ENCODE measurements at regions not wholly inside any gene's neighbourhood (a gene's known extent, or its start where the extent isn't known, plus 50 kb on each side); places are given as distances from the start of the nearest gene placed in this dataset.

DNA sequence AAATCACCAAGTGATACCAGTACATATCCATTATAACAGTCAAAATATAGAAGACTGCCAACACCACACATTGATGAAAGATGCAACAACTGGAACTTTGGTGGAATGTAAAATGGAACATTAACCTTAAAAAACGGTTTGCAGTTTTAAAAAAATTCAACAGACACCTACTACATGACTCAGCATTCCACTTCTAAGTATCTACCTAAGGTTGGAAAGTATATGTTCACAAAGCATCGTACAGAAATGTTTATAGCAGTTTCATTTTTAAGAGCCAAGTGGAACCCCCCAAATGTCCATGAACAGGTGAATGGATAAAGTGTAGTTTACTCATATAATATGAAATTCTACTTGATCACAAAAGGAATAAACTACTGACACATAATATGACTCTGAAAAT, 314.7 kb upstream of the ARRDC4 start:
- no peaks in the 10 kb centered on the region for H3K79me2 ChIP-seq (ENCODE audit: control insufficient read depth, low read length)
- H3K27me3 ChIP-seq (ENCODE audit: control insufficient read depth, low read length): no peaks in the 10 kb centered on the region
- no peak overlapping the region for H3K4me3 ChIP-seq (ENCODE audit: low read length)
- H4K20me1 ChIP-seq (ENCODE audit: control insufficient read depth, insufficient read depth, low read depth, low read length): no peaks in the 10 kb centered on the region
- no peaks in the 10 kb centered on the region for H3K9me2 ChIP-seq (replicated peaks; ENCODE audit: control insufficient read depth, low read length)
- no peak for TF ChIP-seq EZH2phosphoT487 (IDR thresholded peaks at IDR 0.05; ENCODE audit: borderline replicate concordance, low read length)
- TF ChIP-seq, protein P1, sequence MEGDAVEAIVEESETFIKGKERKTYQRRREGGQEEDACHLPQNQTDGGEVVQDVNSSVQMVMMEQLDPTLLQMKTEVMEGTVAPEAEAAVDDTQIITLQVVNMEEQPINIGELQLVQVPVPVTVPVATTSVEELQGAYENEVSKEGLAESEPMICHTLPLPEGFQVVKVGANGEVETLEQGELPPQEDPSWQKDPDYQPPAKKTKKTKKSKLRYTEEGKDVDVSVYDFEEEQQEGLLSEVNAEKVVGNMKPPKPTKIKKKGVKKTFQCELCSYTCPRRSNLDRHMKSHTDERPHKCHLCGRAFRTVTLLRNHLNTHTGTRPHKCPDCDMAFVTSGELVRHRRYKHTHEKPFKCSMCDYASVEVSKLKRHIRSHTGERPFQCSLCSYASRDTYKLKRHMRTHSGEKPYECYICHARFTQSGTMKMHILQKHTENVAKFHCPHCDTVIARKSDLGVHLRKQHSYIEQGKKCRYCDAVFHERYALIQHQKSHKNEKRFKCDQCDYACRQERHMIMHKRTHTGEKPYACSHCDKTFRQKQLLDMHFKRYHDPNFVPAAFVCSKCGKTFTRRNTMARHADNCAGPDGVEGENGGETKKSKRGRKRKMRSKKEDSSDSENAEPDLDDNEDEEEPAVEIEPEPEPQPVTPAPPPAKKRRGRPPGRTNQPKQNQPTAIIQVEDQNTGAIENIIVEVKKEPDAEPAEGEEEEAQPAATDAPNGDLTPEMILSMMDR (IDR thresholded peaks at IDR 0.05; ENCODE audit: low read depth, low read length, poor library complexity, severe bottlenecking): no peak
- H3K4me2 ChIP-seq (ENCODE audit: low read length): no peak overlapping the region
- no peaks in the 10 kb centered on the region for H3K9me3 ChIP-seq (ENCODE audit: control insufficient read depth, insufficient read depth, low read length)
- no peak overlapping the region for H3K27ac ChIP-seq (ENCODE audit: low read depth, low read length)
- no peaks in the 10 kb centered on the region for H3K36me3 ChIP-seq (ENCODE audit: control insufficient read depth, low read length)
- no peaks in the 10 kb centered on the region for H3F3A ChIP-seq (ENCODE audit: control insufficient read depth, insufficient read depth)
- H3K4me1 ChIP-seq (ENCODE audit: control insufficient read depth, low read length): no peaks in the 10 kb centered on the region

DNA sequence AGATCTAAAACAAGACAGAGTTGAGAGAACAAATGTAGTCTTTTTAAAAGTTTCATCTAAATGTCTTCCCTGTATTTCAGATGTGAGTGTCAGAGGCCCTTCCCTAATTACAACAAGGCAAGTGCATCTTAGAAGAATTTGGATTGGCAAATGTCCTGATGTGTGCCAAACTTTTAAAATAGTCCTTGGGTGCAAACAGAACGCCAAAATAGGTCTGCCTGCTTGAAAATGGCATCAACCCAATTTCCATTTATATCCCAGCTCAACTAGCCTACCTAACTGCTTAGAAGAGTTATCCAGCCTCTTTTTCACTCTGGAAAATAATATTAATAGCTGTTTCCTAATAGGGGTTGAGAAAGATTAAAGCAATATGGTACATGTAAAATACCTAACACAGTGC, 311.8 kb upstream of the ARRDC4 start:
- Histone ChIP-seq H3K27me3 (ENCODE audit: control insufficient read depth, low read length) (no peaks in the 10 kb centered on the region), H3K27ac (ENCODE audit: low read depth, low read length) (no peak overlapping the region), H3K4me1 (ENCODE audit: control insufficient read depth, low read length) (no peaks in the 10 kb centered on the region), H3K79me2 (ENCODE audit: control insufficient read depth, low read length) (no peaks in the 10 kb centered on the region), H4K20me1 (ENCODE audit: control insufficient read depth, insufficient read depth, low read depth, low read length) (no peaks in the 10 kb centered on the region), H3K36me3 (ENCODE audit: control insufficient read depth, low read length) (no peaks in the 10 kb centered on the region), H3K4me2 (ENCODE audit: low read length) (no peak overlapping the region), H3K4me3 (ENCODE audit: low read length) (no peak overlapping the region), H3K9me2 (replicated peaks; ENCODE audit: control insufficient read depth, low read length) (no peaks in the 10 kb centered on the region), H3F3A (ENCODE audit: control insufficient read depth, insufficient read depth) (no peaks in the 10 kb centered on the region), H3K9me3 (ENCODE audit: control insufficient read depth, insufficient read depth, low read length) (no peaks in the 10 kb centered on the region)
- TF ChIP-seq EZH2phosphoT487 (IDR thresholded peaks at IDR 0.05; ENCODE audit: borderline replicate concordance, low read length): no peak
- TF ChIP-seq, protein P1 (IDR thresholded peaks at IDR 0.05; ENCODE audit: low read depth, low read length, poor library complexity, severe bottlenecking): no peak

DNA sequence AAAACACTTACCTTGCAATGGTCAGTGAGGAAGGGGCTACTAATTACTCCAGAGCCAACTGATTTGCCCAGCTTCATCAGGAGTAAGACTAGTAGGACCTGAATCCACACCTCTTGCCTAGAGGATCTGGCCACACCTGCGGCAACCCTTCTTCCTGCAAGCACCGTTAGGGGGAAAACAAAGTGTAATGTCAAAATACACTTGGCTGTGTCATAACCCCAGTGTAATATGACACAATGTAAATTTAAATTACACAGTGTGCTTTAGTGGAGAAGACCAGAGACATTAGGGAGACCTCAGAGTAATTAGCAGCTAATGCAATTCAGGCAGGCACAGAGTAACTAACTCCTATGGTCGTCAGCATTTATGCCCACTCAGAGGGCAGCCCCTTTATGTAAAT, 308.5 kb upstream of the ARRDC4 start:
- no peak overlapping the region for H3K4me3 ChIP-seq (ENCODE audit: low read length)
- no peak overlapping the region for H3K27ac ChIP-seq (ENCODE audit: low read depth, low read length)
- H3K4me1 ChIP-seq (ENCODE audit: control insufficient read depth, low read length): no peaks in the 10 kb centered on the region
- H3K4me2 ChIP-seq (ENCODE audit: low read length): no peak overlapping the region
- no peaks in the 10 kb centered on the region for H3K27me3 ChIP-seq (ENCODE audit: control insufficient read depth, low read length)
- no peaks in the 10 kb centered on the region for H3K79me2 ChIP-seq (ENCODE audit: control insufficient read depth, low read length)
- H3K9me2 ChIP-seq (replicated peaks; ENCODE audit: control insufficient read depth, low read length): no peaks in the 10 kb centered on the region
- H4K20me1 ChIP-seq (ENCODE audit: control insufficient read depth, insufficient read depth, low read depth, low read length): no peaks in the 10 kb centered on the region
- H3K9me3 ChIP-seq (ENCODE audit: control insufficient read depth, insufficient read depth, low read length): no peaks in the 10 kb centered on the region
- H3K36me3 ChIP-seq (ENCODE audit: control insufficient read depth, low read length): no peaks in the 10 kb centered on the region
- TF ChIP-seq, protein P1 (IDR thresholded peaks at IDR 0.05; ENCODE audit: low read depth, low read length, poor library complexity, severe bottlenecking): no peak
- no peak for TF ChIP-seq EZH2phosphoT487 (IDR thresholded peaks at IDR 0.05; ENCODE audit: borderline replicate concordance, low read length)
- H3F3A ChIP-seq (ENCODE audit: control insufficient read depth, insufficient read depth): no peaks in the 10 kb centered on the region
